ENCODE measurements at regions not wholly inside any gene's neighbourhood (a gene's known extent, or its start where the extent isn't known, plus 50 kb on each side); places are given as distances from the start of the nearest gene placed in this dataset.
A peak's percentile ranks its signal among the peaks of the same experiment; 100 is the strongest.

GRCh38 chr6:43964659-43965570 is 162.3 kb downstream of the MRPL14 start:
- DNase-seq: no peak

GRCh38 chr6:43963877-43964658 is 163.2 kb downstream of the MRPL14 start:
- no peak for DNase-seq

GRCh38 chr6:43963203-43963602 is 164.0 kb downstream of the MRPL14 start:
- no peak for DNase-seq

GRCh38 chr6:43962458-43962857 is 164.8 kb downstream of the MRPL14 start:
- DNase-seq: no peak

GRCh38 chr6:43957273-43957672 is 170.0 kb downstream of the MRPL14 start:
- no peak for DNase-seq

GRCh38 chr6:43956478-43956877 is 170.8 kb downstream of the MRPL14 start:
- DNase-seq: no peak

GRCh38 chr6:43954311-43955131 is 172.7 kb downstream of the MRPL14 start:
- no peak for DNase-seq

- DNase-seq: no peak
These were observed 173.4 kb downstream of the MRPL14 start for GRCh38 chr6:43953794-43954310.

- no peak for DNase-seq
These were observed 174.0 kb downstream of the MRPL14 start for GRCh38 chr6:43953256-43953655.

GRCh38 chr6:43952746-43953145 is 174.5 kb downstream of the MRPL14 start:
- no peak for DNase-seq

GRCh38 chr6:43951756-43952675 is 175.2 kb downstream of the MRPL14 start:
- no peak for DNase-seq

GRCh38 chr6:43951063-43951755 is 176.0 kb downstream of the MRPL14 start:
- DNase-seq: peak; percentile 9

GRCh38 chr6:43950731-43951062 is 176.6 kb downstream of the MRPL14 start:
- DNase-seq: no peak

GRCh38 chr6:43950051-43950605 is 177.1 kb downstream of the MRPL14 start:
- DNase-seq: no peak

GRCh38 chr6:43949551-43949991 is 177.7 kb downstream of the MRPL14 start:
- no peak for DNase-seq

GRCh38 chr6:43948527-43949485 is 178.4 kb downstream of the MRPL14 start:
- no peak for DNase-seq

- DNase-seq: no peak
These were observed 177.8 kb downstream of the VEGFA start for GRCh38 chr6:43947860-43948259.

- DNase-seq: no peak
These were observed 176.8 kb downstream of the VEGFA start for GRCh38 chr6:43946641-43947363.

- DNase-seq: no peak
These were observed 175.7 kb downstream of the VEGFA start for GRCh38 chr6:43945768-43946080.
